HT-29 (cell line): ENCODE measurements at regions not wholly inside any gene's neighbourhood (a gene's known extent, or its start where the extent isn't known, plus 50 kb on each side); places are given as distances from the start of the nearest gene placed in this dataset.

Source experiments
- DNase-seq: peaks from one replicate; pipeline ENCODE4 v3.0.0-alpha.2; 2015; ENCODE audit warnings: low spot score

- DNase-seq = no peak
Observed at GRCh38 chr1:219801156-219801820, 127.1 kb downstream of the SLC30A10 start.

GRCh38 chr1:219798283-219799030 is 129.9 kb downstream of the SLC30A10 start:
- DNase-seq = no peak

DNA sequence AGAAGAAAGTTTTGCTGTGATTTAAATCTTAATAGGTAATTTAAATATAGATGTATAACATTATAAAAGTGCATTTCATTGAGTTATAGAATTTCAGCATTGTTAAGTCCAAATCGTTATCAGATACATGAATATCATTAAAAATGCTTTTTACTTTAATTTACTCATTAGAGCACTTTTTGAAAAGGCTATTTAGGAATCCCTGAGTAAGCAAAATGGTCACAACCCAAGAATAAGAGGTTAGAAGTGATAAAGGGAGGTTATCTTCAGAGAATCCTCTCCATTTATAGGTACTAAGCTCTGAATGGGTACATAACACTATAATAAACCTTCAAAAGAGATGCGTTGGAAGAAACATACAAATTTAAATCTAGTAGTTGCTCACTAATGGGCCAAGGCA is 130.7 kb downstream of the SLC30A10 start:
- DNase-seq = no peak

DNA sequence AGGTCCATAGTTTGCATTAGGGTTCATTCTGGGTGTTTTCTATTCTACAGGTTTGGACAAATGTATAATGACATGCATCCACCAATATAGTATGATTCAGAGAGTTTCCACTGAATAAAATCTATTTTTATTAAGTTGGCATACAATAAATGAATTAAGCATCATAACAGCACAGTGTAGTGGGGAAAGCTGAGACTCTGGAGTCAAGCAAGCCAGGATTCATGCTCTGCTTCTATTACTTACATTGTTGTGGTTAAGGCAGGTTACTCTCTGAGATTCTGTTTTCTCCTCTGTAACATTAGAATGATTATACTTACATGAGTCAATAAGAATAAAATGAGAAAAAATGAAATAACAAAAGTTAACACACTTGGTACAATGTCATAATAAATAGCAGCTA is 131.3 kb downstream of the SLC30A10 start:
- DNase-seq = no peak

DNA sequence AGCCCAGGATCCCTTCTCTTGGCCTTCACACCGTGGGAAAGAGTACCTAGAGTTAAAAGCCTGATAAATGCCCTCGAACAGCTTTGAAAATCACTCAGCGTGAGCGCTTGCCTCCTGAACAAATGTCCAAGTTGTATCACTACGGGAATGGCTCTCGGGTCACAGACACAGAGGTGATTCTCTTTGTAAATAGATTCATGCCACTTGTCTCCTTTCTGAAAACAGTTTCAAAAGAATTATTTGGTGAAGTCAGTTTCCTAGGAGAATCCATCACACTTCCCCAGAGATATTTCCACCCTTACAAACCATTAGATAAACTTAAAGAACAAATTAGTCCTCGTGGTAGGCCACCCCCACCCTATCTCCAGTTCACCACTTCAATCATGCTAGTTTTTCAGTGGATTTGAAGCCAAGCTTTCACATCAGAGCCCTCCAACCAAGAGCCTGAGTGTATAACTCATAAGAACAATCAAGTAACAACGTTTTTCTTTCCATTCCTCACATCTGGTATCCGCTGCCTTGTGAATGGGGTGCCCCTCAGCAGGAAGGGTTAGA is 132.9 kb downstream of the SLC30A10 start:
- no peak for DNase-seq

DNA sequence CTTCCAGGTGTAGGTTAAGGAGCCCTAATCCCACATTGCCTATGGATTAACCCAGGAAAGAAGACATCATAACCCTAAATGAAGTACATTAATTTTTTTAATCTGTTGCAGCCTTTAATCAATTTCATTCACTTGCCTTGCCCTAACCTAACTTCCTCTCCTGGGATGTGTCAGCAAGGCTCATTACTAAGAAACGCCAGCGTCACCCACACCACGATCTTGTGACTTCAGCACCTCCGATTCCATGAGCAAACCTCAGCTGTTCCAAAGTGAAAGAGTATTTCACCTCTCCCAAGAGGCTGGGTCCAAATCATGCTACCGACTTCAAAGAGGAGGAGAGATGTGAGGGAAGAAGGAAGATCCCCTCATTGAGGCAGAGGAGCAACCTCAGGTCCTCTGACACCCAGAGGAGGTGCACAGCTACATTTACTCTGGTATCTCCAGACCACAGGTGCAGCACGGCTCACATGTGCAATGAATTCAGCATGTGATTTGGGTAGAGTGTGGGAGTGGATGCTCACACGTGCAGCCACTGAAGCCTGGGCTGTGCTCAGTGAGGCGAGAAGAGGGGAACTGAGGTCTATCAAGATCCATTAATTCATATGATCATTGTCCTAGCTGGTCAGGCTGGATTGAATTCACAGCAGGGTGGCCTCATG is 134.1 kb downstream of the SLC30A10 start:
- no peak for DNase-seq

GRCh38 chr1:219792337-219793021 is 135.9 kb downstream of the SLC30A10 start:
- DNase-seq = no peak

- DNase-seq = no peak
Observed at GRCh38 chr1:219791766-219792165, 136.6 kb downstream of the SLC30A10 start.

DNA sequence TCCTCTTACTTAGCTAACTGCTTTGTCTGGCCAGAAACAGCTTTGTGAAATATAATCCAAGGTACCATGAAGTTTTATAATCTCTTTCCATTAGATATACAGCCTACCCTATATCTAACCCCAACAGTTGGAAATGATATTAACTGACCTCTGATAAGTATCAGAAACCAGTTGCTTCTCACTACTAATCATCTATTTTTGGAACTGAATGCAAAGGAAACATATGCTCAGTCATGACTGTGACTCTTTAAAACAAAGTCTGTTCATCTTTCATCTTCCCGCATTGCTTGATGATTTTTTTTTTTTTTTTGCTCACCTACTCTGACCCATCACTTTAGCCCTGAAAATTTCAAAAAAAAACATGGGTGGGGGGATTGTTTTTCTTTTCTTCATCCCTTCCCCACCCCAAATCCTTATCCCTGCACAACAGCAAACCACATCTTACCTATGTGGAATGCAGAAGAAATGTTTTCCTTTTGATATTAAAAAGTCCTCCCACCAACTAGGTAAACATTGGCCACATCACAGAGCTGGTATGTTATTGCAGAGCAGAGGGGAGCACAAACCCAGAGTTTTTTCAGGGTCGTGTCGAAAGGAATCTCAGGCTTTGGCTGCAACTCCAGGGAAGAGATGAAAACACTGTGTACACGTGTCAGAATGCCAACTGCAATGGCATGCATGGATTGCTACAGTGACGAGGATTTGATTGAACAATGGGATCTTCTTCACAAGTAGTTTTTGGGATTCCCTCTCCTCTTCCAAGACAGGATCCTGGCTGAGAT is 137.3 kb downstream of the SLC30A10 start:
- DNase-seq = peak; percentile 30

- DNase-seq = no peak
Observed at GRCh38 chr1:219788700-219789099, 139.7 kb downstream of the SLC30A10 start.

- DNase-seq = no peak
Observed at GRCh38 chr1:219788091-219788490, 140.3 kb downstream of the SLC30A10 start.

DNA sequence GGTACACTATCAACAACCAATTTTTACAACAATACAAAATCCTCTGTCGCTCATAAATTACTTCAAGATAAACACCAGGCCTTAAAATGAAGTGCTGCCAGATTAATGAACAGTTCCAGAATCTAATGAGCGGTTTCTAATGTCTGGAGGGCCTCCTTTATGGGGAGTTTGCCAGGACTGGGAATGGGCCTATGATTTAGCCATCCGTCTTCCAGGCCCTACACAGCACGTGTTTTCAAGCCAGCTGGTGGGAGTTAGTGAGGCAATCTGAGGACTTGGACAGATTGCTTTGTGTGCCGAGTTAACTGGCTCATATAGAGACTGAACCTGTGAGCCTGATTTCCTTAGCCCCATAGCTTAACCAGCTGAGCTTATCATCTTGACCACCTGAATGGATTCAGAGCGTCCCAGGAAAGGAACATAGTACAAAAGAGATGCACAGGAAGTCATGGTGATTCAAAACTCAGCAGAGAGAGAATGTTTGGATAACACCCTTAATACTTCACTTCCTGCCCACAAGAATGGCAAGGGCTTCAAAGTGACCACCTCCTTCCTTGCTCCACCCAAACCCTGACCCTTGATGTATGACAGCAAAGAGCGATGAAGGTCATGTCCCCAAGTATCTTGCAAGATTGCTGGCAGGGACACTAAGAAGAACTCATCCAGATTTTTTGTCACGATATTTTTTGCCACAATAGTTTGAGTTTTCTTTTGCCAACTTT is 143.5 kb downstream of the SLC30A10 start:
- no peak for DNase-seq

GRCh38 chr1:219783605-219784235 is 144.6 kb downstream of the SLC30A10 start:
- no peak for DNase-seq

DNA sequence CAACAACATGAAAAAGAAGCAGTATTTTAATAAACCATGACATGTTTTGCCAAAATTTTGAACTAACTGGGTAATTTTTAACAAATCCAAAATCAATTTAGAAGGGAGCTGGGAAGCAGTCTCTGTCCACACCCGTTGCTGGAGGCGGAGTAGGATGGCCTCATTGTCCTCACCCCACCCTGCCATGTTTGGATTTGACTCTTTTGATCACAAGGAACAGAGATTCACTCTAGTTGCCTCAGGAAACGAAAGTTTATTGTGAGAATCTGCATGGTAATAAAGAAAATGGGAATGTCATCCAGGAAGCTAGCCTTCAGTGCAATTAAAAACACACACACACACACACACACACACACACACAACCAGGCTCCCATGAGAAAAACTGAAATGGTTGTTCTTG is 145.4 kb downstream of the SLC30A10 start:
- DNase-seq = no peak

DNA sequence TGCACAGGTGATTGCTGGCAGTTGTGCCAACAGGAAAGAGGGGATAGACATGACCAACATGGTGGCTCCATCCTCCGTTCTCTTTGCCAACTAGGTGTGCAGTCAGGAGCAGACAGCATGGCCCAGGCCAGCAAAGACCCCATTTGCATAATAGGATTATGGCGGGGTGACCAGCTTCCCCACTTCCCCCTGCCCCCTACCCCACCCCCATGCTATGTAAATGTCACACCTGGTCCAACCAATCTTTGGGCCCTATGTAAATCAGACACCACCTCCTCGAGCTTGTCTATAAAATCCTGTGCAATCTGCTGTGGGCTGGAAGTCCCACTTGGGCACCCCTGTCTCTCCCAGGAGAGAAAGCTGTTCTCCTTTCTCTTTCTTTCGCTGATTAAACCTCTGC is 146.0 kb downstream of the SLC30A10 start:
- DNase-seq = no peak

GRCh38 chr1:219781491-219781890 is 146.9 kb downstream of the SLC30A10 start:
- no peak for DNase-seq

DNA sequence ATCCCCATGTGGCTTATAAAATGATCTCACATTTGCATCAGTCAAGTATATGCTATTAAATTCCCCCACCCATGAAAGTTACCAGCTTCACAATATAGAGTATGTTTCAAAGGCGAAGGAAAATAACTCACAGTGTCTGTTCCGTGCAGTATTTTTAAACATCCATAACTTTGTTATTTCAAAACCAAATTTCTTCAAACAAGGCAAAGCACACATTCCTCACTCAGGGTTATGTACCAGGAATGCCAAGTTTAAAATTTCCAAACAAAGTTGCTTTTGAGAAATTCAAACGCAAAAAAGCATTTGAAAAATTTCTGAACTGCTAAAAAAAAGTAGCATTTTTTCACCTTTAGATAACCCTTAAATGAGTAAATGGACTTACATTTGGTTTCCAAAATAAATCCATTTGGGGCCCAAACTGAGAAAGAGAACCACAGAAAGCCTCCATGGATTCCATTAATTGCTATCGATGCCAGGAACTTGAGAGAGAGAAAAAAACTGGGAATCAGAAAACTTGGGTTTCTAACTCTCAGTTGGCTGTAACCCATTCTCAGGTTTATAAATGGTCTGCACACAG is 149.5 kb downstream of the SLC30A10 start:
- DNase-seq = no peak

DNA sequence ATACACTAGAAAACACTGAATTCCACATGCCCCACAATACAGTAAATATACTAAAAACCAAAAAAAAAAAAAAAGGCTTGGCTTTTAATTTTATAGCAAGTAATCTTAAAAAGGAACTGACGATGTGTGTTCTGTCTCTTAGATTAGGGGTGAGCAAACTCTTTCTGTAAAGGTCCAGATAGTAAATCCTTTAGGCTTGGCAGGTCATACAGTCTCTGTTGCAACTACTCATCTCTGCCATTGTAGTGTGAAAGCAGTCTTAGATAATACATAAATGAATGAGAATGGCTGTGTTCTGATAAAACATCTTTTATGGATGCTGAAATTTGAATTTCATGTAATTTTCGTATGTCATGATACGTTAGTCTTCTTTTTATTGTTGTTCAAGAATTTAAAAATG is 150.2 kb downstream of the SLC30A10 start:
- no peak for DNase-seq

GRCh38 chr1:219774386-219774785 is 154.0 kb downstream of the SLC30A10 start:
- no peak for DNase-seq

DNA sequence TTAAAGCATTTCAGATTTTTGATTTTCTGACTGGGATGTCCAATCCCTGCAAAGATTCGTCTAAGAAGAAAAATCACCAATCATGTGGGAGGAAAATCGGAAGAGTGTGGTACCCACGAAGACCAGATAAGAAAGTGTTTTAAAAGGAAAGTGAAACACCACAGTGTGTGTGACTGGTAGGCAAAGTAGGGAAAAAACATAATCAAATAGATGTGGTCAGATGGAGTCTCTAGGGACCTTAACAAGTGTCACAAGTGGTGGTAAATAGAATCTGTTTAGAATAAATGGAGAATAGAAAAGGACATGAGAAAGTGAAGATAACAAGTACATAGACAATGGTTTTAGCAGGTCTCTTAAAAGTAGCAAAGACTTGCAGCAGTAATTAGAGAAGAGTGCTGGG is 154.6 kb downstream of the SLC30A10 start:
- DNase-seq = no peak
